Chondrocyte (in vitro differentiated cells): ENCODE measurements at regions not wholly inside any gene's neighbourhood (a gene's known extent, or its start where the extent isn't known, plus 50 kb on each side); places are given as distances from the start of the nearest gene placed in this dataset.

Experiments
- DNase-seq: peaks from one replicate; pipeline ENCODE4 v3.0.0; 2021; ENCODE audit warnings: mixed read lengths, low spot score
- H3K27ac Mint-ChIP-seq: one replicate; pipeline ENCODE4 v1.8.0; 2021; ENCODE audit warnings: mild to moderate bottlenecking, moderate library complexity, mixed read lengths; ENCODE audit not compliant: unreplicated experiment
- H3K27me3 Mint-ChIP-seq: 2 replicates; pipeline ENCODE4 v1.8.0; 2021; ENCODE audit warnings: low read depth, mixed read lengths
- H3K36me3 Mint-ChIP-seq: 2 replicates; pipeline ENCODE4 v1.8.0; 2021; ENCODE audit warnings: low read depth, mixed read lengths
- H3K4me1 Mint-ChIP-seq: 2 replicates; pipeline ENCODE4 v1.8.0; 2021; ENCODE audit warnings: low read depth, mild to moderate bottlenecking, mixed read lengths
- H3K4me3 Mint-ChIP-seq: one replicate; pipeline ENCODE4 v1.8.0; 2021; ENCODE audit warnings: mild to moderate bottlenecking, moderate library complexity, mixed read lengths; ENCODE audit not compliant: unreplicated experiment
- H3K9me3 Mint-ChIP-seq: 2 replicates; pipeline ENCODE4 v1.8.0; 2021; ENCODE audit warnings: low read depth, mixed read lengths
- TF ChIP-seq, protein P1 (sequence below): fragments of 200-600 bp; sonication (generic); IDR thresholded peaks from 2 replicates; pipeline ENCODE4 v1.5.0; 2021; ENCODE audit warnings: antibody characterized with exemption, mild to moderate bottlenecking, moderate library complexity

DNA sequence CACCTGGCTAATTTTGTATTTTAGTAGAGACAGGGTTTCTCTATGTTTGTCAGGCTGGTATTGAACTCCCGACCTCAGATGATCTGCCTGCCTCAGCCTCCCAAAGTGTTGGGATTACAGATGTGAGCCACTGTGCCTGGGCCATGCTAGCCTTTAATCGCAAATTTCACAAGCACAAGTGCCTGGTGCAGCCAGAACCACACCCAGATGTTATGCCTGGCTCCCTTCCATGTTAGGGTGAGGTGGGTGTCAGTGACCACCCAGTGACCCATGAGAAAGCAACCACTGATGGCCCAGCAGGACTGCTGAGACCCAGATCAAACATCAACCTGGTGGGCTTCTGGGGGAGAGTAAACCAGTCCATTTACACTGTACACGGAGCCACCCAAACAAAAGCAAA lies 241.9 kb downstream of the CDH11 start:
- no peak overlapping the region for H3K4me3 Mint-ChIP-seq
- H3K9me3 Mint-ChIP-seq: peaks cover 14% of the 10 kb centered on the region
- no peak overlapping the region for H3K27ac Mint-ChIP-seq
- H3K27me3 Mint-ChIP-seq: no peaks in the 10 kb centered on the region
- TF ChIP-seq, protein P1, sequence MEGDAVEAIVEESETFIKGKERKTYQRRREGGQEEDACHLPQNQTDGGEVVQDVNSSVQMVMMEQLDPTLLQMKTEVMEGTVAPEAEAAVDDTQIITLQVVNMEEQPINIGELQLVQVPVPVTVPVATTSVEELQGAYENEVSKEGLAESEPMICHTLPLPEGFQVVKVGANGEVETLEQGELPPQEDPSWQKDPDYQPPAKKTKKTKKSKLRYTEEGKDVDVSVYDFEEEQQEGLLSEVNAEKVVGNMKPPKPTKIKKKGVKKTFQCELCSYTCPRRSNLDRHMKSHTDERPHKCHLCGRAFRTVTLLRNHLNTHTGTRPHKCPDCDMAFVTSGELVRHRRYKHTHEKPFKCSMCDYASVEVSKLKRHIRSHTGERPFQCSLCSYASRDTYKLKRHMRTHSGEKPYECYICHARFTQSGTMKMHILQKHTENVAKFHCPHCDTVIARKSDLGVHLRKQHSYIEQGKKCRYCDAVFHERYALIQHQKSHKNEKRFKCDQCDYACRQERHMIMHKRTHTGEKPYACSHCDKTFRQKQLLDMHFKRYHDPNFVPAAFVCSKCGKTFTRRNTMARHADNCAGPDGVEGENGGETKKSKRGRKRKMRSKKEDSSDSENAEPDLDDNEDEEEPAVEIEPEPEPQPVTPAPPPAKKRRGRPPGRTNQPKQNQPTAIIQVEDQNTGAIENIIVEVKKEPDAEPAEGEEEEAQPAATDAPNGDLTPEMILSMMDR: no peak
- peaks cover 39% of the 10 kb centered on the region for H3K4me1 Mint-ChIP-seq
- H3K36me3 Mint-ChIP-seq: peaks cover 2% of the 10 kb centered on the region
- no peak for DNase-seq

DNA sequence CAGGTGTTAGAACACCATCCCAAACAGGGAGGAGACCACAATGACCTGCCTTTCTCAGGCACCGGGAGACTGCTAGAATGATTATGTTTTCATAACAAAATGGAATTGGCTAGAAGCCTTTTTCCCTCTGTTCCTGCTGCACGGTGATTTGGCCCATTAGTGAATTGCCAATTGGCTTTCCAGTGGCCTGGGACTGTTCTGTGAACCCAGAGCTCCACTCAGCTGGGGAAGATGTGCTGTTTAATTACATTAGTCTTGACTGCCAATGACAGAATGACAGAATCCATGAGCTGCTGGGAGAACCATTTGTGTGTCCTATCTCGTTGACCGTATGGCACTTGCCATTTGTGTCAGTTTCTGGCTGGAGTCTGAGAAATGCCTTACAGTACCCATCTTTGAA lies 242.9 kb downstream of the CDH11 start:
- H3K4me3 Mint-ChIP-seq: no peak overlapping the region
- peaks cover 2% of the 10 kb centered on the region for H3K36me3 Mint-ChIP-seq
- peaks cover 39% of the 10 kb centered on the region for H3K4me1 Mint-ChIP-seq
- H3K27ac Mint-ChIP-seq: no peak overlapping the region
- H3K9me3 Mint-ChIP-seq: peaks cover 11% of the 10 kb centered on the region
- TF ChIP-seq, protein P1: no peak
- no peak for DNase-seq
- H3K27me3 Mint-ChIP-seq: no peaks in the 10 kb centered on the region

DNA sequence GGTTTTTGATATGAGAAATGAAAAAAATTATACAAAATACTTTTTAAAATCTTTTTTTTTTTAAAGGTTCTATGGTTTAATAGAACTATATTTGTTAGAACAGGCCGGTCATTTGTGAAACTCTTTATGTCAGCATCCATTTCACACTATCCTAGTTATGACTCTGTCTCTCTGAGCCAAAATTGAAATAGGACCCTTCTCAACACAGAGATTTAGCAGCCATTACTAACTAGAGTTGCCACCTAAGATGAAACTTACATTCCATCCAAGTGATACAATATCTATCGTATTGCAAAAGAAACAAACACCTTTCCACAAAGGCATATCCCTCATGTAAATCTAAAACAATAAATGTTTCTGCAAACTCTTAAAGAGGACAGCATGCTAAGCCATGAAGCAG lies 249.8 kb downstream of the CDH11 start:
- TF ChIP-seq, protein P1: no peak
- no peak overlapping the region for H3K27ac Mint-ChIP-seq
- H3K9me3 Mint-ChIP-seq: peaks cover 12% of the 10 kb centered on the region
- H3K36me3 Mint-ChIP-seq: peaks cover under 1% of the 10 kb centered on the region
- no peak for DNase-seq
- no peaks in the 10 kb centered on the region for H3K27me3 Mint-ChIP-seq
- H3K4me1 Mint-ChIP-seq: peaks cover 26% of the 10 kb centered on the region
- H3K4me3 Mint-ChIP-seq: no peak overlapping the region

DNA sequence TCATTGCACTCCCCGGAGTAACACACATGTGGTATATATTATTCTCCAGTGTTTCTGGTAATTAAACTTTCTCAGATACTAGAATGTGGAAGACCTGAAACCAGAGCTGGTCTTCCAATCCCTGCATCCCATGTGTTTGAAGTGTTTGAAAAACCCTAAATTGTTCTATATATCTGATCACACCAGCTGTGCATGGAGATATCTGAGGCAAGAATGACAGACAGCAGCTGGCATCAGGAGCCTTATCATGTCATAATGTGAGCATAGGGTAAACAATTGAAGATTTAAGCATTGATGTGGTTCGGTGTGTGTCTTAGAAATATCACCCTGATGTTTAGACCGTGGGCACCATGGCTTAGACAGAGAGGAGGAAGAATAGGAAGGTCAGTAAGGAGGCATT lies 251.0 kb downstream of the CDH11 start:
- Mint-ChIP-seq H3K27me3 (no peaks in the 10 kb centered on the region), H3K4me3 (no peak overlapping the region), H3K36me3 (no peaks in the 10 kb centered on the region), H3K9me3 (peaks cover 9% of the 10 kb centered on the region), H3K4me1 (peaks cover 26% of the 10 kb centered on the region), H3K27ac (no peak overlapping the region)
- TF ChIP-seq, protein P1: no peak
- no peak for DNase-seq

DNA sequence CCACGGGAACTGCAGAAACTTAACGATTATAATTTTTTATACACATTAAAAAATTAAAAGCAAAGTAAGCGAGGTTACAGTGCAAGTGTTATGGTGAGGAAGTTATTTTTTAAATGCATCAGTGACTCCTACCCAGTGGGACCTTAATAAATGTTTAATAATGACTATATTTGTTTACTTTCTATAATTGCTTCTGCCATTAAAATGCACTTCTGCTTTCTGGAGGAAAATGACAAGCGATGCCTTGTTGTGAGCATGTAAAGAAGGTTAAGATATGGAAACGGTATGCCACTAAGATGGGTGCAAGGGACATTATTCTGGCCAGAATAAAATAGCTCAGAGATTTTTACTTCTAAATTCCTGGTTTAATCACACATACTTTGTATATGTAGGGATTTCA lies 252.1 kb downstream of the CDH11 start:
- H3K27ac Mint-ChIP-seq: no peak overlapping the region
- H3K9me3 Mint-ChIP-seq: peaks cover 5% of the 10 kb centered on the region
- H3K27me3 Mint-ChIP-seq: no peaks in the 10 kb centered on the region
- TF ChIP-seq, protein P1: no peak
- no peak for DNase-seq
- H3K36me3 Mint-ChIP-seq: no peaks in the 10 kb centered on the region
- H3K4me3 Mint-ChIP-seq: no peak overlapping the region
- H3K4me1 Mint-ChIP-seq: peaks cover 26% of the 10 kb centered on the region
